ENCODE measurements at regions not wholly inside any gene's neighbourhood (a gene's known extent, or its start where the extent isn't known, plus 50 kb on each side); places are given as distances from the start of the nearest gene placed in this dataset.

- Histone ChIP-seq H3K9me3 (ENCODE audit: control insufficient read depth in 2 of 3, insufficient read depth in 1 of 3, low read length in 3 of 3) (no peaks in the 10 kb centered on the region), H3K27me3 (ENCODE audit: control insufficient read depth, insufficient read depth, low read length) (no peaks in the 10 kb centered on the region), H3K4me1 (ENCODE audit: control insufficient read depth in 2 of 3, insufficient read depth in 2 of 3, low read depth in 1 of 3, low read length in 3 of 3) (peaks cover 0 to 3% (median 0%) of the 10 kb centered on the region in 3 donors), H3K4me3 (ENCODE audit: low read length in 3 of 3) (no peak overlapping the region), H3K27ac (ENCODE audit: low read depth in 2 of 2, low read length in 2 of 2) (no peak overlapping the region), H3K36me3 (ENCODE audit: control insufficient read depth in 2 of 3, insufficient read depth in 3 of 3, low read length in 3 of 3) (no peaks in the 10 kb centered on the region), H3K9ac (ENCODE audit: low read length in 3 of 3) (no peak overlapping the region)
- FAIRE-seq (no peak), DNase-seq (no peak)
- TF ChIP-seq CTCF (IDR thresholded peaks at IDR 0.05; ENCODE audit: borderline replicate concordance, extremely low read depth, insufficient read depth), result no peak
- intact Hi-C loops (cut with DNase I), result no loop called here
These were observed 75.9 kb downstream of the EDN3 start for GRCh38 chr20:59376109-59376841.

DNA sequence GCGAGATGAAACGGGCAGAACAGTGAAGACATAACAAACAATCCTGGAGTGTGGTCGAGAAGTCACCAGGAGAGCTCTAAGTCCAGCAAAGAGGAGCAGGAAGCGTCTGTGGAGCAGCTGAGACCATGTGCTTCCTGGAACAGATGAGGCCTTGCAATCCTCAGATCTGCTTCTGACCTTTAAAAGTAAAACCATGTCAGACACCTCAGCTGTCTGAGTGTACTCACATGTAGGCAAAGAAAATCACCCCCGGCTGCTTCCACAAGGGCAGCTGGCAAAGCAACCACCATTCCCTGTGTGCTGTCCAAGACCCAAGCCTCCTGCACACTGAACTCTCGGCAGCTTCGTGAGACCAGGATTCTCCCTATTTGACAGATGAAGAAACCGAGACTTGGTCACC lies 76.6 kb downstream of the EDN3 start:
- no peaks in the 10 kb centered on the region for H3K9me3 ChIP-seq (ENCODE audit: control insufficient read depth in 2 of 3, insufficient read depth in 1 of 3, low read length in 3 of 3)
- intact Hi-C loops (cut with DNase I), result no loop called here
- no peak for FAIRE-seq
- peaks cover 0 to 3% (median 2%) of the 10 kb centered on the region in 3 donors for H3K4me1 ChIP-seq (ENCODE audit: control insufficient read depth in 2 of 3, insufficient read depth in 2 of 3, low read depth in 1 of 3, low read length in 3 of 3)
- H3K36me3 ChIP-seq (ENCODE audit: control insufficient read depth in 2 of 3, insufficient read depth in 3 of 3, low read length in 3 of 3), result no peaks in the 10 kb centered on the region
- H3K27me3 ChIP-seq (ENCODE audit: control insufficient read depth, insufficient read depth, low read length), result no peaks in the 10 kb centered on the region
- no peak overlapping the region for H3K27ac ChIP-seq (ENCODE audit: low read depth in 2 of 2, low read length in 2 of 2)
- DNase-seq, result no peak
- no peak overlapping the region for H3K9ac ChIP-seq (ENCODE audit: low read length in 3 of 3)
- no peak overlapping the region for H3K4me3 ChIP-seq (ENCODE audit: low read length in 3 of 3)
- no peak for TF ChIP-seq CTCF (IDR thresholded peaks at IDR 0.05; ENCODE audit: borderline replicate concordance, extremely low read depth, insufficient read depth)

DNA sequence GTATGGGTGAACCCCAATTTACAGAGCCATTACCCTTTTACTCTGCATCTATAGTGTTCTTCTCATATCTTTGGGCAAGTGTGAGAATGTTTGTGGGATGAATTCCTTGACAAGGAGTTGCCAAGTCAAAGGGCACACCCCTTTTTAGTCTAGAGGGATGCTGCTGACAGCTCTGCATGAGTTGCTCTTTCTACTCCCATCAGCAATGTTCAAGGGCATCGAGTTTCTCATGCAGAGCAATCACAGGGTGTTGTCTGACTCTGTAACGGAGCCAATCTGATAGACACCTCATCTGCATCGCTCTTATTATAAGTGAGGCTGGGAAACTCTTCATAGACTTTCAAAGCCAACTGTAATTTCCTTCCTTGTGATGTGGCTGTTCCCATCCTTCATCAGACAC lies 77.4 kb downstream of the EDN3 start:
- H3K4me1 ChIP-seq (ENCODE audit: control insufficient read depth in 2 of 3, insufficient read depth in 2 of 3, low read depth in 1 of 3, low read length in 3 of 3), result peaks cover 0 to 3% (median 2%) of the 10 kb centered on the region in 3 donors
- FAIRE-seq (no peak), DNase-seq (no peak)
- no peak for TF ChIP-seq CTCF (IDR thresholded peaks at IDR 0.05; ENCODE audit: borderline replicate concordance, extremely low read depth, insufficient read depth)
- H3K27me3 ChIP-seq (ENCODE audit: control insufficient read depth, insufficient read depth, low read length), result no peaks in the 10 kb centered on the region
- intact Hi-C loops (cut with DNase I), result no loop called here
- no peak overlapping the region for H3K9ac ChIP-seq (ENCODE audit: low read length in 3 of 3)
- no peaks in the 10 kb centered on the region for H3K9me3 ChIP-seq (ENCODE audit: control insufficient read depth in 2 of 3, insufficient read depth in 1 of 3, low read length in 3 of 3)
- H3K4me3 ChIP-seq (ENCODE audit: low read length in 3 of 3), result no peak overlapping the region
- no peaks in the 10 kb centered on the region for H3K36me3 ChIP-seq (ENCODE audit: control insufficient read depth in 2 of 3, insufficient read depth in 3 of 3, low read length in 3 of 3)
- H3K27ac ChIP-seq (ENCODE audit: low read depth in 2 of 2, low read length in 2 of 2), result no peak overlapping the region

- no peak overlapping the region for H3K27ac ChIP-seq (ENCODE audit: low read depth in 2 of 2, low read length in 2 of 2)
These were observed 78.0 kb downstream of the EDN3 start for GRCh38 chr20:59378396-59378795.

More at GRCh38 chr20:59378396-59378795, 78.0 kb downstream of the EDN3 start:
- H3K9ac ChIP-seq (ENCODE audit: low read length in 3 of 3), result no peak overlapping the region
- peaks cover 0 to 3% (median 2%) of the 10 kb centered on the region in 3 donors for H3K4me1 ChIP-seq (ENCODE audit: control insufficient read depth in 2 of 3, insufficient read depth in 2 of 3, low read depth in 1 of 3, low read length in 3 of 3)
- no peak overlapping the region for H3K4me3 ChIP-seq (ENCODE audit: low read length in 3 of 3)
- H3K27me3 ChIP-seq (ENCODE audit: control insufficient read depth, insufficient read depth, low read length), result no peaks in the 10 kb centered on the region
- intact Hi-C loops (cut with DNase I), result no loop called here
- H3K36me3 ChIP-seq (ENCODE audit: control insufficient read depth in 2 of 3, insufficient read depth in 3 of 3, low read length in 3 of 3), result no peaks in the 10 kb centered on the region
- FAIRE-seq (no peak), DNase-seq (no peak)
- H3K9me3 ChIP-seq (ENCODE audit: control insufficient read depth in 2 of 3, insufficient read depth in 1 of 3, low read length in 3 of 3), result no peaks in the 10 kb centered on the region
- no peak for TF ChIP-seq CTCF (IDR thresholded peaks at IDR 0.05; ENCODE audit: borderline replicate concordance, extremely low read depth, insufficient read depth)
